Gastrocnemius medialis (tissue), 4 donors: ENCODE measurements at regions not wholly inside any gene's neighbourhood (a gene's known extent, or its start where the extent isn't known, plus 50 kb on each side); places are given as distances from the start of the nearest gene placed in this dataset.

ENCODE experiments used
- POLR2A ChIP-seq, 2 donors: fragments of 450-650 bp; IDR thresholded peaks; one replicate each; pipeline ENCODE4 v1.6.1; 2017; ENCODE audit warnings: antibody characterized with exemption in 2 of 2, mild to moderate bottlenecking in 2 of 2, moderate library complexity in 2 of 2
- TF ChIP-seq, protein P1 (sequence below), 5 experiments: fragments of 450-650 bp in 3 of 5; fragments of 200-600 bp in 2 of 5; sonication (generic) in 2 of 5; IDR thresholded peaks in 4 of 5; conservative IDR thresholded peaks in 1 of 5; 1 replicate in 4 of 5; 2 replicates in 1 of 5; pipeline ENCODE4 v1.5.1; 2016 to 2019; ENCODE audit warnings: antibody characterized with exemption in 5 of 5, mild to moderate bottlenecking in 3 of 5, moderate library complexity in 3 of 5

DNA sequence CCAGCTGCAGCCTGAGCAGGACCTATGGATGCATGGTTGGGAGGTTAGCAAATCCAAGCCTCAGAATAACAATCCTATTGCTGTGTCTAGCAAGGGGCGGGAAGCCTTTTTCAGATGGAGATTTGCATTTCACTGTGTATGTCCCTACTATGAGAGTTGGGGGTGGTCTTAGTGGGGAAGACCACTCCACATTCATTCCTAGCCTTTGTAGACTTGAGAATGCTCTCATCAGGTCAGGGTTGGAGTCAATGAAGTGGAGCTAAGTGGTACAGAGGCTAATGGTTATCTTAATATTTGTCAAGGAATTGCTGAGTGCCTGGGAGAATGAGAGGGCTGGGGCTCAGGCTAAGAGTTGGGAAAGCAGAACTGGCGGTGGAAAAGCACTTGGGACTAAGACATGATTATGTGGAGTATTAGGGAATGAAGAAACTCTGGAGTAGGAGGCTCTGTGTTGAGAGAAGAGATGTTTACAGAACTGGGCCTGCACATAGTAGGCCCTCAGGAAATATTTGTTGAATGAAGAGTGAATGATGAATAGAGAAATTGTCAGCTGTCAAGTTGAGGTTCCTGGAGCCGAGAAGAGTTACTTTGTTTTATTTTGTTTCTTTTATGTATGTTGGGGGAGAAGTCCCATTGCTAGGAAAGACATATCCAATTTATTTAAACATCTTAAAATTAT lies 175.5 kb upstream of the SPRY4 start:
- TF ChIP-seq, protein P1, sequence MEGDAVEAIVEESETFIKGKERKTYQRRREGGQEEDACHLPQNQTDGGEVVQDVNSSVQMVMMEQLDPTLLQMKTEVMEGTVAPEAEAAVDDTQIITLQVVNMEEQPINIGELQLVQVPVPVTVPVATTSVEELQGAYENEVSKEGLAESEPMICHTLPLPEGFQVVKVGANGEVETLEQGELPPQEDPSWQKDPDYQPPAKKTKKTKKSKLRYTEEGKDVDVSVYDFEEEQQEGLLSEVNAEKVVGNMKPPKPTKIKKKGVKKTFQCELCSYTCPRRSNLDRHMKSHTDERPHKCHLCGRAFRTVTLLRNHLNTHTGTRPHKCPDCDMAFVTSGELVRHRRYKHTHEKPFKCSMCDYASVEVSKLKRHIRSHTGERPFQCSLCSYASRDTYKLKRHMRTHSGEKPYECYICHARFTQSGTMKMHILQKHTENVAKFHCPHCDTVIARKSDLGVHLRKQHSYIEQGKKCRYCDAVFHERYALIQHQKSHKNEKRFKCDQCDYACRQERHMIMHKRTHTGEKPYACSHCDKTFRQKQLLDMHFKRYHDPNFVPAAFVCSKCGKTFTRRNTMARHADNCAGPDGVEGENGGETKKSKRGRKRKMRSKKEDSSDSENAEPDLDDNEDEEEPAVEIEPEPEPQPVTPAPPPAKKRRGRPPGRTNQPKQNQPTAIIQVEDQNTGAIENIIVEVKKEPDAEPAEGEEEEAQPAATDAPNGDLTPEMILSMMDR (IDR thresholded peaks at IDR 0.05 in 4 of 5, conservative IDR thresholded peaks at IDR 0.05 in 1 of 5) = no peak
- TF ChIP-seq POLR2A (IDR thresholded peaks at IDR 0.05) = no peak
